ENCODE measurements at regions not wholly inside any gene's neighbourhood (a gene's known extent, or its start where the extent isn't known, plus 50 kb on each side); places are given as distances from the start of the nearest gene placed in this dataset.

- TF ChIP-seq POLR2A (IDR thresholded peaks at IDR 0.05; ENCODE audit: low read length) (no peak), GATA1 (IDR thresholded peaks at IDR 0.05; ENCODE audit: low read depth, low read length) (no peak)
Measured at GRCh38 chr5:92394936-92395335, 1011.8 kb upstream of the ARRDC3 start.
